ENCODE measurements at regions not wholly inside any gene's neighbourhood (a gene's known extent, or its start where the extent isn't known, plus 50 kb on each side); places are given as distances from the start of the nearest gene placed in this dataset.

DNA sequence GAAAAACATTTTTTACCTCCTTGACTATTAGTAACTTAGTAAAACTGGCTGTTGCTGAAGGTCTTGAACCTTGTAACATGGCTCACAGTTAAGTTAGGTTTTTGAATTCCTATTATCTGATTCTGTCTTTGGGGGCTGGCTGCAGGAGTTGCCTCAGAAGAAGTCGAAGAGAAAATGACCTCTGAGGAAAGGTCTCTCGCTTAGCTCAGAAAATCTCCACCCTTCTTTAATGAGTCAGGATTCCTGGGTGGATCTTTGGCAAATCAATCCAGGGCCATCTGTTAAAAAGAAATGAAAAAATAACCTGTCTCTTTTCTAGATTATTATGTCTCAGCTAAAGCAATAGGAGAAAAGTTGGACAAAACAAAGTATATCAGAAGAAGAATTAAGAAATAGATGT is 267.8 kb upstream of the SEMA3C start:
- TF ChIP-seq POLR2A (IDR thresholded peaks at IDR 0.05; ENCODE audit: extremely low read depth, insufficient read length): no peak
- TF ChIP-seq, protein P1, sequence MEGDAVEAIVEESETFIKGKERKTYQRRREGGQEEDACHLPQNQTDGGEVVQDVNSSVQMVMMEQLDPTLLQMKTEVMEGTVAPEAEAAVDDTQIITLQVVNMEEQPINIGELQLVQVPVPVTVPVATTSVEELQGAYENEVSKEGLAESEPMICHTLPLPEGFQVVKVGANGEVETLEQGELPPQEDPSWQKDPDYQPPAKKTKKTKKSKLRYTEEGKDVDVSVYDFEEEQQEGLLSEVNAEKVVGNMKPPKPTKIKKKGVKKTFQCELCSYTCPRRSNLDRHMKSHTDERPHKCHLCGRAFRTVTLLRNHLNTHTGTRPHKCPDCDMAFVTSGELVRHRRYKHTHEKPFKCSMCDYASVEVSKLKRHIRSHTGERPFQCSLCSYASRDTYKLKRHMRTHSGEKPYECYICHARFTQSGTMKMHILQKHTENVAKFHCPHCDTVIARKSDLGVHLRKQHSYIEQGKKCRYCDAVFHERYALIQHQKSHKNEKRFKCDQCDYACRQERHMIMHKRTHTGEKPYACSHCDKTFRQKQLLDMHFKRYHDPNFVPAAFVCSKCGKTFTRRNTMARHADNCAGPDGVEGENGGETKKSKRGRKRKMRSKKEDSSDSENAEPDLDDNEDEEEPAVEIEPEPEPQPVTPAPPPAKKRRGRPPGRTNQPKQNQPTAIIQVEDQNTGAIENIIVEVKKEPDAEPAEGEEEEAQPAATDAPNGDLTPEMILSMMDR (IDR thresholded peaks at IDR 0.05; ENCODE audit: low read depth, low read length): no peak
